ENCODE measurements at regions not wholly inside any gene's neighbourhood (a gene's known extent, or its start where the extent isn't known, plus 50 kb on each side); places are given as distances from the start of the nearest gene placed in this dataset.
A peak's percentile ranks its signal among the peaks of the same experiment; 100 is the strongest.

DNA sequence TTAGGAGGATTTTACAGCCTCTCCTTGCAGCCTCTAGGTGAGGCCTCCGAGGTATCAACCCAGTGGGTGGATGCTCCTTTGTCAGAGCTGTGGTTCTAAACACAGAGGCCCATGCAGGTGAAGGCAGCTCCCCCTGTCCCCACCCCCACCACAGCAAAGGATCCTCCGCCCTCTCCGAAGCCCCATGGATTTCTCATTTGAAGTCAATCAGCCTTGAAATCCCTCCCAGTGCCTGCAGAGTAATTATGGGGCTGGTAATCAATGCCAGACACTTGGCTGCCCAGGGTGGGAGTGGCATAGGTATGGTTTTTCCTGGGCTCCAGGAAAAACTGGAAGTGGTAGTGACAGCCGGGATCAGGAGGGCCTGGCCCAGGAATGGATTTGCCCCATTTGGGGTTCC is 119.5 kb upstream of the CSF3R start:
- no peak for DNase-seq

DNA sequence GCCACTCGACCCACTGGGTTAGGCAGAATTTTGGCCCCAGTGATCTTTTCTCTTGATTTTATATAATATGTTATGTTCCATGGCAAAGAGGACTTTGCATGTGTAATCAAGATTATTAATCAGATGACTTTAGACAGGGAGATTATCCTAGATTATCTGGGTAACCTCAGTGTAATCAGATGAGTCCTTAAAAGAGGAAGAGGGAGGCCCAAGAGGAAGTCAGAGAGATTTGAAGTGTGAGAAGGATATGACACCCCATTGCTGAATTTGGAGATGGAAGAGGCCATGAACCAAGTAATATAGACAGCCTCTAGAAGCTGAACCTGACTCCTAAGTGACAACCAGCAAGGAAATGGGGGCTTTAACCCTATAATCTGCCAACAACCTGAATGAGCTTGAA is 117.1 kb upstream of the CSF3R start:
- DNase-seq: no peak

DNA sequence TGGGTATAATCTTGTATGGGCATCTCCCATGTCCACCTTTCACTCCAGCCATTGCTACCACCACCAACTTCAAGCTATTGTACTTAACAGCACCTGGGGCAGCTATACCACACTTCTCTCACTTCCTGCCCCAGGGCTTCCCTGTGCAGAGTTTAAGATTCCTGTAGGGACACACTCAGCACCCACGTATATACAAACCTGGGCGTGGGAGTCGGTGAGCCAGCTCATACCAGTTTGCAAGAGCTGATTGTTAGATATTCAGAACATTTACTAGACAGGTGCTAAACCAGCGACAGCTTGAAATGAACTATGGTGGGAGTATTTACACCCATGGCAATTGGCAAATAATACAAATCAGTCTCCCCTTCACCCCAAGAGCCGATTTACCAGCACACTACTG is 114.8 kb upstream of the CSF3R start:
- DNase-seq: no peak

DNA sequence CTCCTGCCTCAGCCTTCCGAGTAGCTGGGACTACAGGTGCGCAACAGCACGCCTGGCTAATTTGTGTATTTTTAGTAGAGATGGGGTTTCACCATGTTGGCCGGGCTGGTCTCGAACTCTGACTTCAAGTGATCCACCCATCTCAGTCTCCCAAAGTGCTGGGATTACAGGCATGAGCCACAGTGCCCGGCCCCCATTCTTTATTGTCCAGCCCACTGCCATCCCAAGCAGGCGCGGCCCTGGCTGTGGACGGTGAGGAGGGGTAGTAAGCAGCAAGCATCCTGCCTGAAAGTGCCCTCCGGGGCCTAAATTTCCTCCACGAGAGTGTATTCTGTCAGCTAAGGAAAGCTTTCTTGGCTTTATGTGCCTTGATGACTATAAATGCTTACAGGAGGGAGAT is 113.2 kb upstream of the CSF3R start:
- DNase-seq: no peak

DNA sequence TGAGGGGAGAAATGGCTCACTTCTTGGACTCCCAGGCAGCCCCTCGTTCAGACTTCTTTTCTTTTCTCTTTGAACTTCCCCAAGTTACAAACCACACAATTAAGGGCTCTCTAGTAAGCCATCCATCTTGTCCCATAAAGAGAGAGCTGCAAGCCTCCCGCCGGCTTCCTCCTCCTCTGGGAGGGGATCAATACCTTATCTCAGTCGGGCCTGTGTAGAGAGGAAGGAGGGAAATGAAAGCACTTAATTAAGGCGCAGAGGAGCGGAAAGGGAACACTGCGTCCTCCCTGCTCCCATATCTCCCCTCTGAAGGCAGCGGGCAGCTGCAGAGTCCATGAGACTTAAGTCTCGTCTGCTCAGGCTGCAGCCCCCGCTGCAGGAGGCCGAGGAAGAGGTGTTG is 112.6 kb upstream of the CSF3R start:
- DNase-seq: no peak

DNA sequence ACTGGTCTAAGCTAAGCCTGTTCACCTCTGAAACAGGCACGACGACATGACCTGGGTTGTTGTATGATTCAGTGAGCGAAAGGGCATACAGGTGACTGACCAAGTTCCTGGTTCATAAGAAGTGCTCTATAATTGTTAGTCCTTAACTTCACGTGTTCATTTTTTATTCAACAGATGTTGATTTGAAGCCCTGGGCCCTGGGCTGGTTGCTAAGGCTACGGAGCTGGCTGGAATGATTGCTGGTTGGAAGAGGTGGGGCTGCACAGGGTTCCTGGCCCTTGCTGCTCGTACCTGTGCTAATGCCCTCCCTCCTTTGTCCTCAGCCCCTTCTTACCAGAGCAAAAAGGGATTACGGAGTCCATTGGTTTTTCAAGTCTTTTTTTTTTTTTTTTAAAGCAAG is 111.3 kb upstream of the CSF3R start:
- no peak for DNase-seq

DNA sequence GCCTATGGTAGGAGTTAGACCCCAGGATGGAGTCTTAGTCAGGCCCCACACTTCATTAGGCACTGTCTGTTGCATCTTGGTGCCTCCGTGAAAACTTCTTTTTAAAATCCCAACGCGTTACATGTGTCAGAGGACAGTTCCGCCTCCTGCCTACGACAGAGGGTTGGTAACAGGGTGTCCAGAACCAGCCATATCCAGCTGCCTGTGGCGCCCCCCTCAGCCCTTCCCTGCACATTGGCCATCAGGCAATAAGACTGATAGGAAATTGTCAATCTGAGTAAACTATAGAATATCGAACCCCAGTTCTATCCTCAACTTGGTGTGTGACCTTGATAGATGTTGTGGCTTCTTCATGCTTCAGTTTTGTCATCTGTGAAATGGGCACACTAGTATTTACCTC is 108.6 kb upstream of the CSF3R start:
- DNase-seq: peak; percentile 21

DNA sequence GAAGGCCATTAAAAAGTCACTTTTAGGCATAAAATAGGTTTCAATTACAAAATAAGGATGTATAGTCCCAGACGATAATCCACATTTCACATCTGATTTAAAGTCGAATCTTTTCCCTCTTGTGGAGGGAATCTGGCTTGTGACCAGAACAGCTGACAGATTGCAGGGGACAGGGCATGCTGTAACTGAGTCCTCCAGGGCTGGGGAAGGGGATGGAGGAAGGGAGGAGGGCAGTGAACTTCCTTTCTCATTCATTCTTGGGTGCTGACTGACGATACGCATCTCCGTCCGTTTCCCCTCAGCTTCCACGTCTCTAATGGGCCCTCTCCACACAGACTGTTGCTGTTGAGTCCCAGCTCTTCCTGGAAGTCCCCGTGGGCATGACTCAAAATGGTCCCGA is 108.1 kb upstream of the CSF3R start:
- peak; percentile 25 for DNase-seq

DNA sequence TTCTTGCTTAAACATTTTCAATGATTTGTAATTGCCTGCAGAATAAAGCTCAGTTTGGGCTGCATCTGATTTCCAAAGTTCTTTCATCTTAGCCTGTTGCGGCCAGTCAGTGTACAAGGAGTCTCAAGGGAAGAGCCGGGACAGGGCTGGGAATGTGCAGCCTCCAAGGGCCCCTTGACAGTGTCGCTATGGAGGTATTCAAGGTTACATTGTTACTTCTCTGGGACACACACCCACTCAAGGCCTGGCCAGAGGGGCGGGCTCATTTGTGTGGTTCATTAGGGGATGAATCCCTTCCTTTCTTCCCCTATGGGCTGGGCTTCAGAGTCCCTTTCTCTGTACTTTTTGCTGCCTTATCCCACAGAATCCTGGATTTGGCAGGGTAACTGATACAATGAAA is 107.6 kb upstream of the CSF3R start:
- no peak for DNase-seq

DNA sequence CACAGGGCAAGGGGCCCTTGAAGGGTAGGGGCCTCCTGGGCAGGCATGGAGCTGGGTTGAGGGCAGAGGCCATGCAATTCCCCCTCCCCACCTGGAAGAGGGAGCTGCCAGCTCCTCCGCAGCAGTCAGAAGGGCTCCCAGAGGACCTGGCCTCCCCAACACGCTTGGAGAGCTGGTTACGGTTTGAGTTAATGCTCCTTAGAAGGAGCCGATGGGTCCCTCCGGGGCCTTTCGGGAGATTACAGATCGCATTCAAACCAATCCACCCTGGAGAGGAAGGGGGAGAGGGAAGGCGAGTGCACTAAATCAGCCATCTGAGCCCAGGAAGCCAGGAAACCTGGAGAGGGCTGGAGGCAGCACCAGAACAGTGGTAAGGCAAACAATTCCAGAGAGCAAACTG is 106.3 kb upstream of the CSF3R start:
- no peak for DNase-seq

DNA sequence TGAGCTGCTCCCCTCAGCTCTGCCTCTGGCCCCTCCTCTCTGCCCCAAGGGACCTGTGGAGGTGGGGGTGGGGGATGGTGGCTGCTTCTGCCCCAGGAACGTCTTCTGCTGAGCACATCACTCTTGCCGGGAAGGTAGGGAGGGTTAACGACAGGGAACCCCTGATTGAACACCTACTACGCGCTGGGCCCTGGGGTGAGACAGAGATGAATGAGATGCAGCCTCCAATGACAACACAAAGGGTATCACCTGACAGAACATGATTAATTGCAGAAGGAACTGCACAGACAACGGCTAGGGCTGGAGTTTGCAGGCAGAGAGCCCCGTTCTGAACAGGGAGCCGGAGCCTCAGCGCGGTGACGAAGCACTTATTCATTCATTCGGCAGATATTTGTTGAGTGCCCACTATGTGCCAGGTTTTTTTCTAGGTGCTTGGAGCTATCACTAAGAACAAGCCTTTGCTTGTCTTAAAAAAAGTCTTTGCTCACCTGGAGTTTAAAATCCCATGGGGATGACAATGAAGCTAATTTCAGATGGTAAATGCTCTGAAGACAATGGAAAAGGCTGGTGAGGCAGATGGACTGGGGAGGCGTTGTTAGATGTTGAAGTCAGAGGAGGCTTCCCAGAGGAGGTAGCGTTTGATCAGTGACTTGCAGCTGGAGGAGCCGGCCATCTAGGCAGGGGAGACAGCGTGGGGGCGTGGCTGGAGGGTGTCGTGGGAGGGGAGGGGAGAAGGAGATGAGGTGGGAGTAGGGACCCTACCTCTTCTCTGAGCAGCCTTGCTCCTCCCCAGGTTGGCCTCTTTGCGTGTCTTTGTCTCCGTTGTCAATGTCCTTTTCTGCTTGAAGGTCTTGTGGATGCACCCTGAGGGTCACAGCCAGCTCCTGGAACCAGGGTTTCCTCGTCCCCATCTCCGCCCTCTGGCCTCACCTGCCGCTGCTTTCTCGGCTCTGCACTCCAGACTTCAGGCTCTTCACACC is 103.1 kb upstream of the CSF3R start:
- DNase-seq: peak; percentile 12

DNA sequence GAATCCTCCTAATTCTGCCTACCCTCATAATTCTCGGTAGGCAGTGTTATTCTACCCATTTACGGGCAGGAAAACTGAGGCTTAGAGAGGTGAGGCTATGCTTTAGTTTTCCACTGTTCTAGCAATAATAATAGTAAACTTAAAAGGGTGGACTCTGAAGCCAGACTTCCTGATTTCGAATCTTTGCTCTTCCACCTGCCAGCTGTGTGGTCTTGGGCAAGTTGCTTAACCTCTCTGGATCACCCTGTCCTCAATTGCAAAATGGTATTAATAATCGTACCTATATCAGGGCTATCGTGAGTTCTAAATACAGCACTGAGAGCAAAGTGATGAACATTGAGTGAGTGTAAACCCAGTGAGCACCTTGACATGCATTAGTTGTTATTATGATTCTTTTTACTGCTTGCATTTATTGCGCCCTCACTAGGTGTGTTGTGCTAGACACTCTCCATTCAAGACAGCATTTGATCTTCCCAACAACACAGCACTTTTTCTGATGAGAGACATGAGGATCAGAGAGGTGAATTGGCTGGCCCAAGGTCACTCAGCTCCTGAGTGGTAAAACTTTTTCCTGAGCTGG is 102.3 kb upstream of the CSF3R start:
- DNase-seq: no peak

DNA sequence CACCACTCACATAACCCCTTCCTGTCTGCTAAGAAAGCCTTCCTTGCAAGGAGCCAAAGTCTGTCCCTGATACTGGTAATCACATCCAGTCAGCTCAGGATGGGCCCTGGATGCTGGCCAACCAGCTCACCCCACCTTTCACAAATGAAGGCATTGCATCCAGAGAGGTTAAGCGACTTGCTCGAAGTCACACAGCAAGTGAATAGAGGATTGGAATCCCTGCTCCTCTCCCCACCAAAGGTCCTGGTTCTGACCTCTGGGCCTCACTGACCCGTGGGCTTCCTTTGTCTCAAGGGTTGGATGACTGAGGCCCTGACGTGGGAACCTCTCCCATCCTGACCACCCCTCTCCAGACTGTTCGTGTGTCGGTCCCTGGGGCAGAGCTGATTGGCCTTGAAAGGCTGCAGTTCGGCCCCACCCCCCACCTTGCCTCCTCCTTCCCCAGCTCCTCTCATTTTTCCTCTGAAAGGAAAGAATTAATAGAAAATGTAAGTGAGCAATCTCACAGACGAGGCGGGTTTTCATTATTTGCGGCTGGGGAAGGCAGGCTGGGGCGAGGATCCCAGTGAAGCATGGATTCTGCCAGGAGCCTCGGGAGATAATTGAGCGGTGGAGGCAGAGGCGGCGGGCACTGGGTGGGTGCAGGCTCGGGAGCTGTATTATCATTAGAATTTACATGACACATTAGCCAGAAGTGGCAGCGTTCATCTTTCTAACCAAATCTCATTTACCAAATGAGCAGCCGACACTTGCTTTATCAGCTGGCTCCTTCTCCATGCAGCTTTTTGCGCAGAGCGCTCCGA is 101.5 kb upstream of the CSF3R start:
- DNase-seq: no peak

DNA sequence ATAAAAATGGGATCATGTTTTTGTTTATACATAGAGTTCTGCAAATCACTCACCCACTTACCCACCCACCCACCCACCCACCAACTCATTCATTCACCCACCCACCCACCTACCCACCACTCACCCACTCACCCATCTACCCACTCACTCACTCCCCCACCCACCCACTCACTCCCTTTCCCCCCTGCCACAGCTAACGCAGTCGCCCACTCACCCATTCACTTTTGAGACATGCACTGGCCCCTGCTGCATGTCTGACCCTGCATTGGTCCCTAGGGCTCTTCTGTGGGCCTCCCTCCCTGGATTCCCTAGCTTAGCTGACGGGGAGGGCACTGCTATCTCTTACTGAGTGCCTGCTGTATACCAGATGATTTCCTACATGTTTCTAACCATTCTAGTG is 100.4 kb upstream of the CSF3R start:
- no peak for DNase-seq

DNA sequence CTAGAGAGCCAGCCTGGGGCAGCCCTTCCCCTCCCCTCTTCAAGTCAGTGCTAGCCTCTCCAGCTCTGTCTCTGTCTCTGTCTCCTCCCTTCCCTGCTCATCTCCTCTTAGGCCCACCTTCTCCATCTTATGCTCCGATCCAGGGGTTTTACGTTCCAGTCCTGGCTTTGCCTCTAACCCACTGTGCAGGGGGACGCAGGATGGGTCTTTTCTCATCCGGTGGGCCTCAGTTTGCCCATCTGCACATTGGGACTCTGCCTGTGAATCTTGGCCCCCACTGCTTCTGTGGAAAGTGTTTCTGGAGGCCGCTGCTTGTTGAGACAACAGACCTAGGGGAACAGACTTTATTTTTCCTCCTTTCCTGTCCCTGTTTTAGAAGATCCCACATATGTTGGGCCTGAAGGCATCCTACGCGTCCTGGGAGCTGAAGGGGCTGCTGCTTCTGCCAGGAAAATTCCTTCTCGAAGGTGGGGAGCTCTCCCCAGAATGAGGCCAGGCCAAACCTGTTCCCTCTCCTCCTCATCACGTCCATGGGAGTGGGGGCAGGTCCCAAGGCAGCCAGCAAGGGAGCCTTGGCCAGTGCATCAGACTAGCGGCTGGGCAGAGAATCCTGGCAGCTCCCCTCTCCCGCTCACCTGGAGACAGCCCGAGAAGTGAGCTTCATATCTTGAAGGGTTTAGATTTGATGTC is 99.5 kb upstream of the CSF3R start:
- DNase-seq: peak; percentile 17

DNA sequence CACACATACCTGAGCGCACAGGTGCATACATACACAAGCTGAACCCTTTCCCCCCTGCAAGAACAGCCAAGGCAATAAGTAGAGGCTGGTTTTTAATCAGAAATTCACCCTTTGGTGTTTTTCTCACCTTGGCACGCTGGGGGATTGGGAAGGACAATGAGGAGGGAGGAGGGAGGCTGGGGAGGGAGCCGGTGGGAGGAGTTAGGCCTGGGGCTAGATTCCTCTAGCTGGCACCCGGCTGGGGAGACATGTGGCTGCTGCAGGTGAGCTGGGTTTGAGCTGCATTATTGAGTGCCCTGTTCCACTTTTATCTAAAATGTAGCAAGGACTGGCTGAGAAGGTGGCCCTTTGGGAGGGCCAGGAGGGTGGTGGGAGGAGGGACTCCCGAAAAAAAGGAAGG is 97.8 kb upstream of the CSF3R start:
- no peak for DNase-seq

DNA sequence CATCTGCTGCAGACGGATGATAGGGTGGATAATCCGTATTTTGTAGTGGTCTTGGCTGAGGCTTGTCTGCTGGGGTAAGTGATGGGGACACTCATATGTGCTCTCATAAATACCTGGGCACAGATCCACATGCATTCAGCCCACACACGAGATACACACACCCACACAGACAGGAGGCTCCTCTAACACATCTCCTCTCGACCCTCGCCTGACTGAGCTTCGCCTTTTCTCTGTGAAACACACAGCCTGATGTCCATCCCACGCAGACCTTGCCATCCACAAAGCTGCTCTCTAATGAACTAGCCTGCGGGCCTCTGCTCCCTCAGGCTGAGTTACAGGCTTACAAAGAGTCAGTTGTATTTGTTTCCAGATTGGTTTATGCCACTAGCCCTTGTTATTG is 96.3 kb upstream of the CSF3R start:
- no peak for DNase-seq

DNA sequence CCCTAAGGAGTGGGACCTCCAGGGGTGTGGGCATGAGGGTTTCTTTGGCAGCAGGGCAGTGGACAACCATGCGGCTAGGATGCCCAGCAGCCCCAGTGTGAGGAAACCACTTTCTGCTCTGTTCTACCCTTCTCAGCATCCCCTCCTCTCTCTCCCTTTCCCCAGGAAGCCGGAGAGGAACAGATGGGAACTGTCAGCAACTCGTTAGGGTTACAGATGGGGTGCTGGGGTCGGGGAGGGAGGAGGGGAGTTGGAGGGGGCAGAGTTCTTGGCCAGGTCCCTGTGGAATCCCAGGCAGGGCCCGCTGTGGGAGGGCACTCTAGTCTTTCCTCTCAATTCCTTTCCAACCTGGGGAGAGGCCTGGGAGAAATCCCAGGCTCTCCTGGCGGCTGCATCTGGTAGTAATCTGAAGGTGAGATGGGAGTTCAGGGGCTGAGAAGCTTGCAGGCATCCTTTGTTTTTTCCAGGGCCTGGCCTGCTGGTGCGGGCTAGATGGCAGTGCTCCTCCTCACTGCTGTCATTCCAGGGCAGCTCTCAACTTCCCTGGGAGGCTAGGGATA is 93.9 kb upstream of the CSF3R start:
- DNase-seq: peak; percentile 79

DNA sequence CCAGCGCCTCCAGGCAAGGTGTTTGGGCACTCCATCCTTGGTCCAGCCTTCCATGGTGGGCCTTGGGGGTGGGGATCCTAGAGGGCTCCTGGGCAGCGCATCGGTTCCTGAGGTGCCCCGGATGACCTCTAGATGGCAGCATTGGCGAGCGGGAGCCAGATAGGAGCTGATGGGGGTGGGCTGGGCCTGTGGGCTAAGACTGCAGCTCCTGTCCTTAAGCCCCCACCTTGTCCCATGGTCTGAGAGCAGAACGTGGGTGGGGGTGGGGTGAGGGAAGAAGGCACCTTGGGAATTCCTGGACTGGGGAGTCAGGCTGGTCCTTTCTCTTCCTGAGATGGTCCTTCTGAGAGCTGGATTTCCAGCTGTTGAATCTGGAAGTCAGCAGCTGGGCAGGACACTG is 93.4 kb upstream of the CSF3R start:
- DNase-seq: peak; percentile 54

DNA sequence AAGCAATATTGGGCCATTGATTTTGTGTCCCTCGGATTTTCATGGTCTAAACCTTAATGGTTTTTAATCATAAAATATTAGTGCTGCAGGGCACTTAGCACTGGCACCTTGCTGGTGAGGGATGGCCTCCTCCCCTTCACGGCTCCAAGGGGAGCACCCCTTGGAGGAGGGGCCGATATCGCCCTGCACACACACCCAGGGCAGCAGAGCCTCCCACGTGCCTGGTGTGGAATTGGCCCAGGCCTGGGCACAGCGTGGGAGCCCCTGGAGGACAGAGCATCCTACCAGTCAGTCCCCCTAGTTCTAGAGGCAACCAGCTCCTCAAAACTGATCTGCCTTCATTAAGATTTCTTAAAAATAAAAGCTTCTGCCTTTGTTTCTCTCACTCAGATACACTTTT is 90.7 kb upstream of the CSF3R start:
- DNase-seq: no peak

DNA sequence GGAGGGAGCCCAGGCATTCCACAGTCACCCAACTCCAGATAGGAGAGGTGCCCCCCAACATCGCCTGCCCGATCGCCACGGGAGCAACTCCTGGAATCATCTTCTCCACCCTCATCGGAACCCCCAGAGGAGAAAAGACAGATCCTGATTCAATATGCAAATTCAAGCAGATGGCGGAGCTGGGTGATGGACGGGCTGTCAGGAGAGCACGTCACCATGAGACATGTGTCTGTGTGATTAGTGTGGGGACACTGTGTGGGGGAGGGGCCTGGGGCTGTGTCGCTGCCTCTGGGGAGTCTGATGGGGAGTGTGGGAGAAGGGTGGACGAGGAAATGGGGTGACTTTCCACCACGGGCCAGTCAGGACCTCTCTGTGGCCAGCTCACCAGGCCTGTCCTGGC is 90.2 kb upstream of the CSF3R start:
- no peak for DNase-seq

DNA sequence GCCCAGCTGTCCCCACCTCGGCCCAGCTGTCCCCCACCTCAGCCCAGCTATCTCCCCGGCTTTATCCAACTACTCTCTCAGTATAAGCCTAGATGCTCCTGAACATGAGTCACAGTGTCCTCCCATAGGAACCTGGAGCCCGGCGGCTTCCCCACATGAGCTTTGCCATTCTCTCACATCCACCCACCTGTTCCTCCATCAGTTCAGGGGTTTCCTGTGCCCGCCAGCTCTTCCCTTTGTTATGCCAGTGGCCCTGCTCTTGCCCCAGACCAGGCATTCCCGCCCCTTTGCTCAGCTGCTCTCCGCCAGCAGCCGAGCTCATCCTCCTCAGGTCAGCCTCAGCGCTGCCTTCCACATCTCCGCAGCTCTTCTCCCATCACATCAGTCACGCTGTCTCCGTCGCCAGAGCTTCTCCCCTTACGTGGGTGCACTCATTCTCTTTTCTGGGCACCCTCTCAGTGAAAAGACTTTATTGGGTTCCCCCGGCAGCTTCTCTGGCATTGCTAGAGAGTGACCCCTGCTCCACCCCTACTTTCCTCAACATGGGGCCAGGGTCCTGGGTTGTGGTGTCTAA is 89.5 kb upstream of the CSF3R start:
- no peak for DNase-seq

DNA sequence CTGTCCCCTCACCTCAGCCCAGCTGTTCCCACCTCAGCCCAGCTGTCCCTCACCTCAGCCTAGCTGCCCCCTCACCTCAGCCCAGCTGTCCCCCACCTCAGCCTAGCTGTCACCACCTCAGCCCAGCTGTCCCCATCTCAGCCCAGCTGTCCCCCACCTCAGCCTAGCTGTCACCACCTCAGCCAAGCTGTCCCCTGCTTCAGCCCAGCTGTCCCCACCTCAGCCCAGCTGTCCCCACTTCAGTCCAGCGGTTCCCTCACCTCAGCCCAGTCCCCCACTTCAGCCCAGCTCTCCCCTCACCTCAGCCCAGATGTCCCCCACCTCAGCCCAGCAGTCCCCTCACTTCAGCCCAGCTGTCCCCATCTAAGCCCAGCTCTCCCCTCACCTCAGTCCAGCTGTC is 88.4 kb upstream of the CSF3R start:
- DNase-seq: no peak

Measured in NCI-H1694 (cell line).